Osteocyte (in vitro differentiated cells): ENCODE measurements at regions not wholly inside any gene's neighbourhood (a gene's known extent, or its start where the extent isn't known, plus 50 kb on each side); places are given as distances from the start of the nearest gene placed in this dataset.

Experiments used
- DNase-seq: peaks from one replicate; pipeline ENCODE4 v3.0.0; 2021; ENCODE audit warnings: mixed read lengths; ENCODE audit not compliant: unreplicated experiment; ENCODE audit errors: extremely low spot score
- H3K27ac Mint-ChIP-seq: one replicate; pipeline ENCODE4 v1.8.0; 2021; ENCODE audit warnings: mild to moderate bottlenecking, mixed read lengths; ENCODE audit not compliant: unreplicated experiment
- H3K27me3 Mint-ChIP-seq: one replicate; pipeline ENCODE4 v1.8.0; 2021; ENCODE audit warnings: mixed read lengths; ENCODE audit not compliant: unreplicated experiment
- H3K36me3 Mint-ChIP-seq: one replicate; pipeline ENCODE4 v1.8.0; 2021; ENCODE audit warnings: mixed read lengths; ENCODE audit not compliant: unreplicated experiment
- H3K4me1 Mint-ChIP-seq: one replicate; pipeline ENCODE4 v1.8.0; 2021; ENCODE audit warnings: mixed read lengths; ENCODE audit not compliant: unreplicated experiment
- H3K4me3 Mint-ChIP-seq: one replicate; pipeline ENCODE4 v1.8.0; 2021; ENCODE audit warnings: mild to moderate bottlenecking, moderate library complexity, mixed read lengths; ENCODE audit not compliant: unreplicated experiment
- H3K9me3 Mint-ChIP-seq: one replicate; pipeline ENCODE4 v1.8.0; 2021; ENCODE audit warnings: mixed read lengths; ENCODE audit not compliant: unreplicated experiment
- TF ChIP-seq, protein P1 (sequence below): fragments of 200-600 bp; sonication (generic); IDR thresholded peaks from 2 replicates; pipeline ENCODE4 v1.5.0; 2021; ENCODE audit warnings: antibody characterized with exemption, mild to moderate bottlenecking, moderate library complexity

DNA sequence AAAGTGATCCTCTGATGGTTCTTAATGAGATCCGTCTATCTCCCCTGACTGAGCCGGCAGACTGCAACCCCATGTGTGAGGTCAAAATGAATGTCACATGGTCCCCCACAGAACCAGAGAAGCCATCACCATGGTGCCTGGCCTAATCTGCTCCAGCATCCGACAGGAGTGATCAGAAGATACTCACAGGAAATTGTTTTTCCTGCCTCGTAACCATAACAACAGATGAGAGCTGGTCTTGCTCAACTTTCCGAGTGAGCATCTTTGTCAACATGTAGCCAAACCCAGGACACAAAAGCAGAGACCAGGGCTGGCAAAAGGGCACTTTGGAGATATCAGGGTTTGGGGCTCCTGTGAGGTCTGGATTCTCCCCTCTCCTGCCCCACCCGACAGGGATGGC, 72.1 kb upstream of the C14orf180 start:
- H3K36me3 Mint-ChIP-seq, result no peaks in the 10 kb centered on the region
- no peaks in the 10 kb centered on the region for H3K4me1 Mint-ChIP-seq
- H3K9me3 Mint-ChIP-seq, result peaks cover 8% of the 10 kb centered on the region

DNA sequence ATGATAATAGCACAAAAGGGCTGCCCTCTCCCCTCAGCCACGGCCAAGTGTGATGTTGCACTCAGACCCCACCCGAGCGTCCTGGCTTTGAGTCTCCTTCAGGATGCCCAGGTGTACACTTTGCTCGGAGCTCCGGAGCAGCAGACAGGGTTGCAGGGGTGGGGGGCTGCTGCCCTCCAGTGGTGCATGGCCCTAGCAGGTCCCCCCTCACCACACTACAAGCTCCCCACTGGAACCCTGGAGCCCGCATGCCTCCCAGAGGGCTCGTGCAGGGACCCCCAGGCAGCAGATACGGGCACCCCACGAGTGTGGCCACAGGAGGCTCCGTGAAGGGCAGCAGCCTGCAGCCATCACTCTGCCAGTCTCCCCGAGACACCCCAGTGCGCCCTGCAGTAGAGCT, 69.9 kb upstream of the C14orf180 start:
- Mint-ChIP-seq H3K27me3 (no peaks in the 10 kb centered on the region), H3K36me3 (no peaks in the 10 kb centered on the region), H3K4me1 (no peaks in the 10 kb centered on the region), H3K4me3 (no peak overlapping the region), H3K27ac (no peak overlapping the region), H3K9me3 (peaks cover 6% of the 10 kb centered on the region)
- TF ChIP-seq, protein P1, sequence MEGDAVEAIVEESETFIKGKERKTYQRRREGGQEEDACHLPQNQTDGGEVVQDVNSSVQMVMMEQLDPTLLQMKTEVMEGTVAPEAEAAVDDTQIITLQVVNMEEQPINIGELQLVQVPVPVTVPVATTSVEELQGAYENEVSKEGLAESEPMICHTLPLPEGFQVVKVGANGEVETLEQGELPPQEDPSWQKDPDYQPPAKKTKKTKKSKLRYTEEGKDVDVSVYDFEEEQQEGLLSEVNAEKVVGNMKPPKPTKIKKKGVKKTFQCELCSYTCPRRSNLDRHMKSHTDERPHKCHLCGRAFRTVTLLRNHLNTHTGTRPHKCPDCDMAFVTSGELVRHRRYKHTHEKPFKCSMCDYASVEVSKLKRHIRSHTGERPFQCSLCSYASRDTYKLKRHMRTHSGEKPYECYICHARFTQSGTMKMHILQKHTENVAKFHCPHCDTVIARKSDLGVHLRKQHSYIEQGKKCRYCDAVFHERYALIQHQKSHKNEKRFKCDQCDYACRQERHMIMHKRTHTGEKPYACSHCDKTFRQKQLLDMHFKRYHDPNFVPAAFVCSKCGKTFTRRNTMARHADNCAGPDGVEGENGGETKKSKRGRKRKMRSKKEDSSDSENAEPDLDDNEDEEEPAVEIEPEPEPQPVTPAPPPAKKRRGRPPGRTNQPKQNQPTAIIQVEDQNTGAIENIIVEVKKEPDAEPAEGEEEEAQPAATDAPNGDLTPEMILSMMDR, result no peak
- DNase-seq, result peak; percentile 81

More for the DNA sequence above, 72.1 kb upstream of the C14orf180 start:
- H3K27ac Mint-ChIP-seq, result no peak overlapping the region
- H3K4me3 Mint-ChIP-seq, result no peak overlapping the region
- no peak for DNase-seq
- no peaks in the 10 kb centered on the region for H3K27me3 Mint-ChIP-seq
- TF ChIP-seq, protein P1, result no peak

DNA sequence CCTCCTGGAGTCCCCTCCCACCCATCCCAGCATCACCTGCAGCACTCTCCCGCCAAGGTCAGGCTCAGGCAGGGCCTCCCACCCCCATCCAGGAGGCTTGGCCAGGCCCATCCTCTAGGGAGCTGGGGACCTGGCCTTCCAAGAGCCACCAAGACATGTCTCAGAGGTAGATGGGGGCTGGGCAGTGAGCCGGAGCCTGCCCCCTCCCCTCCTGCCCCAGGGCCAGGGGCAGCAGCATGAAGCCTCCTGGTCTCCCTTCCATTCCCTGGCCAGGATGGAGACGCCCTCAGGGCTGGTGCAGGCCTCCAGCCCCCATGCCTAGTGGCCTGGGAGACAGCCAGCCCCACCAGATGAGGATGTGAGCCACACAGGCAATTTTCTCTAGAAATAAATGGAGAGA, 69.3 kb upstream of the C14orf180 start:
- Mint-ChIP-seq H3K4me3 (no peak overlapping the region), H3K27ac (no peak overlapping the region), H3K9me3 (peaks cover 10% of the 10 kb centered on the region), H3K36me3 (no peaks in the 10 kb centered on the region), H3K4me1 (no peaks in the 10 kb centered on the region), H3K27me3 (no peaks in the 10 kb centered on the region)
- DNase-seq, result peak; percentile 75
- TF ChIP-seq, protein P1, result no peak

DNA sequence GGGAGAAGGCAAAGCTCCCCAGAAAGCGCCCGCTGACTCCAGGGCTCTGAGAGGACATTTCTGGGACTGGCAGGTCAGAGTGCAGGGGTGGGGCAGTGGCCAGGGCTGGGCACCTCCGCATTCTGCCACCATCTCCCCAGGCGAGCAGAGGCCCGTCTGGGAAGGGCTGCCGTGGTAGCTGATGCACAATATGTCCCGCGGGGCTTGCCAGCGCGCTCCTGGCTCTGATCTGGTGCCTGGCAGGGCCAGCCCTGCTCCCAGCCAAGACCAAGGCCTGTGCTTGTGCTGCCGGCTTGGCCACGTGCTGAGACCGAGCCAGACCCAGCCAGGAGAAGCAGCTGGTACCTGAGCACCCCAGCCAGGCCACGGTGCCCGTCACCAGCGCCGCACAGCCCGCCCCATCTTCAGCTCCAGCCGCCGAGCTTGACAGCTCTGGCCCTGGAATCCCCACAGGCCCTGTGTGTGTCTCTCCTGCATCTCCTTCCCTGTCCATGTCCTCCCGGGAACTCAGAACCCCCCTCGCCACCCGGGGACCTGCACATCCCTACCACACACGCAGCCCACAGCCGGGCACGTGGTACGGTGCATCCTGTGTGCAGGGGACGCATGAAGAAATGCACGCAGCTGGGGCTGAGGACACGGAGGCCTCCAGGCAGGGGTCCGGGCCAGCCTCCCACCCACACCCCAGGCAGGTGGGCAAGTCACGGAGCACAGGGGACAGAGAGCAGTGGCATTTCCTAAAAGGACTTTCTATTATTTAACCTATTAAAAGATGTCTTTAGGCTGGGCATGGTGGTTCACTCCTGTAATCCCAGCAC, 68.6 kb upstream of the C14orf180 start:
- Mint-ChIP-seq H3K9me3 (peaks cover 10% of the 10 kb centered on the region), H3K4me3 (no peak overlapping the region), H3K27me3 (no peaks in the 10 kb centered on the region), H3K4me1 (no peaks in the 10 kb centered on the region), H3K36me3 (no peaks in the 10 kb centered on the region), H3K27ac (no peak overlapping the region)
- TF ChIP-seq, protein P1, result no peak
- peak; percentile 84 for DNase-seq

GRCh38 chr14:104512061-104512460, 67.5 kb upstream of the C14orf180 start:
- Mint-ChIP-seq H3K36me3 (no peaks in the 10 kb centered on the region), H3K4me3 (no peak overlapping the region), H3K9me3 (peaks cover 10% of the 10 kb centered on the region), H3K27ac (no peak overlapping the region), H3K4me1 (no peaks in the 10 kb centered on the region), H3K27me3 (no peaks in the 10 kb centered on the region)
- DNase-seq, result peak; percentile 67
- TF ChIP-seq, protein P1, result no peak
